ENCODE measurements at regions not wholly inside any gene's neighbourhood (a gene's known extent, or its start where the extent isn't known, plus 50 kb on each side); places are given as distances from the start of the nearest gene placed in this dataset.

DNA sequence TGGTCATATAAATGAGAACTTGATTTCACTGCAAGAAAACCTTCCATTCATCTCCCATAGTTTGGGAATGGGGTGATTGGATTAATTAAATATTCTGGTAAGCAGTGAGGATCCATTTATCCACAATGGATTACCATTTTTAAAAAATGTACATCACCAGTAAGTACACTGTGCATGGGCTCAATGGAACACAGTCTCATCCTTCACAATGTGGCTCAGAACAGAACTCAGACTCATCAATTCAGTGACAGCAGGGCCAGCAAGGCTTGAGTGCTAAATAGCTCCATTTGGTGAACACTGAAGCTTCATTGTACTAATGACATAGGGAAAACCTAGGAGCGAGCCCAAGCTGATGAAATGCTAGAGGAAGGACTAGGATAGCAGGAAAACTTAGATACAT, 223.8 kb downstream of the CMPK2 start:
- Histone ChIP-seq H3K27me3 (replicated peaks in 1 of 4; ENCODE audit: control extremely low read depth in 1 of 4, control insufficient read depth in 3 of 4, insufficient read depth in 4 of 4, low read length in 3 of 4) (peaks cover 0 to 3% (median 0%) of the 10 kb centered on the region in 4 experiments), H2AFZ (ENCODE audit: insufficient read depth, low read depth, low read length, poor library complexity, severe bottlenecking) (no peak overlapping the region), H3K4me2 (replicated peaks; ENCODE audit: low read depth, low read length, poor library complexity, severe bottlenecking) (no peak overlapping the region), H4K20me1 (ENCODE audit: control insufficient read depth, insufficient read depth, low read length, poor library complexity, severe bottlenecking) (no peaks in the 10 kb centered on the region), H3K36me3 (replicated peaks in 1 of 2; ENCODE audit: control extremely low read depth in 1 of 2, control insufficient read depth in 1 of 2, extremely low read depth in 1 of 2, insufficient read depth in 2 of 2, low read length in 1 of 2) (no peaks in the 10 kb centered on the region), H3K27ac (ENCODE audit: low read length in 2 of 2) (no peak overlapping the region), H3K9ac (ENCODE audit: low read length) (no peak overlapping the region), H3K9me3 (ENCODE audit: control extremely low read depth in 1 of 3, control insufficient read depth in 2 of 3, insufficient read depth in 1 of 3, low read length in 2 of 3) (no peaks in the 10 kb centered on the region), H3K79me2 (ENCODE audit: control insufficient read depth, insufficient read depth, low read length) (no peaks in the 10 kb centered on the region), H3K4me1 (ENCODE audit: control insufficient read depth in 2 of 2, insufficient read depth in 2 of 2, low read length in 2 of 2) (no peaks in the 10 kb centered on the region), H3K4me3 (ENCODE audit: control extremely low read depth in 1 of 5, extremely low read depth in 1 of 5, insufficient read depth in 1 of 5, low read depth in 2 of 5, low read length in 4 of 5) (no peak overlapping the region)
- TF ChIP-seq EZH2 (IDR thresholded peaks at IDR 0.05; ENCODE audit: borderline replicate concordance, insufficient read depth, low read depth, low read length, poor library complexity, severe bottlenecking): no peak
- TF ChIP-seq, protein P1, sequence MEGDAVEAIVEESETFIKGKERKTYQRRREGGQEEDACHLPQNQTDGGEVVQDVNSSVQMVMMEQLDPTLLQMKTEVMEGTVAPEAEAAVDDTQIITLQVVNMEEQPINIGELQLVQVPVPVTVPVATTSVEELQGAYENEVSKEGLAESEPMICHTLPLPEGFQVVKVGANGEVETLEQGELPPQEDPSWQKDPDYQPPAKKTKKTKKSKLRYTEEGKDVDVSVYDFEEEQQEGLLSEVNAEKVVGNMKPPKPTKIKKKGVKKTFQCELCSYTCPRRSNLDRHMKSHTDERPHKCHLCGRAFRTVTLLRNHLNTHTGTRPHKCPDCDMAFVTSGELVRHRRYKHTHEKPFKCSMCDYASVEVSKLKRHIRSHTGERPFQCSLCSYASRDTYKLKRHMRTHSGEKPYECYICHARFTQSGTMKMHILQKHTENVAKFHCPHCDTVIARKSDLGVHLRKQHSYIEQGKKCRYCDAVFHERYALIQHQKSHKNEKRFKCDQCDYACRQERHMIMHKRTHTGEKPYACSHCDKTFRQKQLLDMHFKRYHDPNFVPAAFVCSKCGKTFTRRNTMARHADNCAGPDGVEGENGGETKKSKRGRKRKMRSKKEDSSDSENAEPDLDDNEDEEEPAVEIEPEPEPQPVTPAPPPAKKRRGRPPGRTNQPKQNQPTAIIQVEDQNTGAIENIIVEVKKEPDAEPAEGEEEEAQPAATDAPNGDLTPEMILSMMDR (IDR thresholded peaks at IDR 0.05): no peak
- intact Hi-C loops (cut with micrococcal nuclease): no loop called here
- Mint-ChIP-seq H3K27ac (no peak overlapping the region), H3K27me3 (peaks cover 7% of the 10 kb centered on the region), H3K4me1 (no peaks in the 10 kb centered on the region), H3K9me3 (ENCODE audit: insufficient read depth) (no peaks in the 10 kb centered on the region), H3K4me3 (no peak overlapping the region)
- ATAC-seq (ENCODE audit: low read depth): no peak
- POLR2A ChIA-PET: no interaction called here
- DNase-seq: no peak
- CTCF ChIA-PET: no interaction called here
- WGBS (ENCODE audit: insufficient coverage): no CpG with 5 or more reads among the region's 1 CpG

DNA sequence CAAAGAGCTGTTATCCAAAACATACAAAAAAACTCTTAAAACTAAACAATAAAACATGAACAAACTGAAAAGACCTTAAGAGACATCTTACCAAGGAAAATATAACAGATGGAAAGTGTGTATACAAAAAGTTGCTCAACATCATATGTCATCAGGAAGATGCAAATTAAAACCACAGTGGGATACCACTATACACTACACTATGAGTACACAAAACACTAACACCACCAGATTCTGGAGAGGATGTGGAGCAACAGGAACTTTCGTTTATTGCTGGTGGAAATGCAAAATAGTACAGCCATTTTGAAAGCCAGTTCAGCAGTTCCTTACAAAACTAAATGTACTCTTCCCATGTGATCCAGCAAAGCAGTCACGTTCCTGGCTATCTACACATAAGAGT, 221.4 kb downstream of the CMPK2 start:
- H3K9me3 ChIP-seq (ENCODE audit: control extremely low read depth in 1 of 3, control insufficient read depth in 2 of 3, insufficient read depth in 1 of 3, low read length in 2 of 3): no peaks in the 10 kb centered on the region
- no peaks in the 10 kb centered on the region for H3K4me1 Mint-ChIP-seq
- no CpG with 5 or more reads among the region's 2 CpGs for WGBS (ENCODE audit: insufficient coverage)

More for the DNA sequence above, 221.4 kb downstream of the CMPK2 start:
- no peaks in the 10 kb centered on the region for H3K36me3 ChIP-seq (replicated peaks in 1 of 2; ENCODE audit: control extremely low read depth in 1 of 2, control insufficient read depth in 1 of 2, extremely low read depth in 1 of 2, insufficient read depth in 2 of 2, low read length in 1 of 2)
- no peak overlapping the region for H3K4me3 Mint-ChIP-seq
- CTCF ChIA-PET: no interaction called here
- H3K9ac ChIP-seq (ENCODE audit: low read length): no peak overlapping the region
- no peaks in the 10 kb centered on the region for H3K4me1 ChIP-seq (ENCODE audit: control insufficient read depth in 2 of 2, insufficient read depth in 2 of 2, low read length in 2 of 2)
- intact Hi-C loops (cut with micrococcal nuclease): no loop called here
- H2AFZ ChIP-seq (ENCODE audit: insufficient read depth, low read depth, low read length, poor library complexity, severe bottlenecking): no peak overlapping the region
- no peak overlapping the region for H3K4me2 ChIP-seq (replicated peaks; ENCODE audit: low read depth, low read length, poor library complexity, severe bottlenecking)
- peaks cover 7% of the 10 kb centered on the region for H3K27me3 Mint-ChIP-seq
- no peak overlapping the region for H3K27ac Mint-ChIP-seq
- no peaks in the 10 kb centered on the region for H3K9me3 Mint-ChIP-seq (ENCODE audit: insufficient read depth)
- TF ChIP-seq, protein P1 (IDR thresholded peaks at IDR 0.05): no peak
- TF ChIP-seq EZH2 (IDR thresholded peaks at IDR 0.05; ENCODE audit: borderline replicate concordance, insufficient read depth, low read depth, low read length, poor library complexity, severe bottlenecking): no peak
- H4K20me1 ChIP-seq (ENCODE audit: control insufficient read depth, insufficient read depth, low read length, poor library complexity, severe bottlenecking): no peaks in the 10 kb centered on the region
- H3K27ac ChIP-seq (ENCODE audit: low read length in 2 of 2): no peak overlapping the region
- DNase-seq (no peak), ATAC-seq (ENCODE audit: low read depth) (no peak)
- no peak overlapping the region for H3K4me3 ChIP-seq (ENCODE audit: control extremely low read depth in 1 of 5, extremely low read depth in 1 of 5, insufficient read depth in 1 of 5, low read depth in 2 of 5, low read length in 4 of 5)
- no peaks in the 10 kb centered on the region for H3K27me3 ChIP-seq (replicated peaks in 1 of 4; ENCODE audit: control extremely low read depth in 1 of 4, control insufficient read depth in 3 of 4, insufficient read depth in 4 of 4, low read length in 3 of 4)
- POLR2A ChIA-PET: no interaction called here
- no peaks in the 10 kb centered on the region for H3K79me2 ChIP-seq (ENCODE audit: control insufficient read depth, insufficient read depth, low read length)

All from B cell (primary cell).